ENCODE measurements at regions not wholly inside any gene's neighbourhood (a gene's known extent, or its start where the extent isn't known, plus 50 kb on each side); places are given as distances from the start of the nearest gene placed in this dataset.
"Not testable (repeated sequence)": the region's sequence is repeated elsewhere in the genome, so short reads cannot be mapped to it uniquely, and the experiment has no call there.

GRCh38 chr20:58575776-58576602, 60.8 kb upstream of the APCDD1L start:
- Mint-ChIP-seq H3K27me3 (ENCODE audit: low read depth in 3 of 3) (peaks cover 6 to 8% (median 7%) of the 10 kb centered on the region in 3 donors), H3K36me3 (no peaks in the 10 kb centered on the region), H3K4me3 (no peak overlapping the region), H3K4me1 (no peaks in the 10 kb centered on the region), H3K9me3 (no peaks in the 10 kb centered on the region), H3K27ac (no peak overlapping the region)
- no peak for DNase-seq

GRCh38 chr20:58574469-58574868, 59.3 kb upstream of the APCDD1L start:
- Mint-ChIP-seq H3K4me1 (no peaks in the 10 kb centered on the region), H3K9me3 (no peaks in the 10 kb centered on the region), H3K36me3 (no peaks in the 10 kb centered on the region), H3K4me3 (no peak overlapping the region), H3K27ac (no peak overlapping the region), H3K27me3 (ENCODE audit: low read depth in 3 of 3) (peaks cover 3 to 10% (median 5%) of the 10 kb centered on the region in 3 donors)
- DNase-seq = no peak

GRCh38 chr20:58573986-58574385, 58.8 kb upstream of the APCDD1L start:
- H3K27ac Mint-ChIP-seq = no peak overlapping the region
- H3K27me3 Mint-ChIP-seq (ENCODE audit: low read depth in 3 of 3) = peaks cover 3 to 10% (median 5%) of the 10 kb centered on the region in 3 donors
- no peaks in the 10 kb centered on the region for H3K36me3 Mint-ChIP-seq
- DNase-seq = no peak
- H3K4me3 Mint-ChIP-seq = no peak overlapping the region
- H3K4me1 Mint-ChIP-seq = no peaks in the 10 kb centered on the region
- no peaks in the 10 kb centered on the region for H3K9me3 Mint-ChIP-seq

- Mint-ChIP-seq H3K36me3 (no peaks in the 10 kb centered on the region), H3K4me1 (no peaks in the 10 kb centered on the region), H3K4me3 (no peak overlapping the region), H3K9me3 (no peaks in the 10 kb centered on the region), H3K27me3 (ENCODE audit: low read depth in 3 of 3) (peaks cover 3 to 8% (median 5%) of the 10 kb centered on the region in 3 donors), H3K27ac (no peak overlapping the region)
- DNase-seq = no peak
These were observed 58.1 kb upstream of the APCDD1L start for GRCh38 chr20:58573257-58573656.

GRCh38 chr20:58572428-58572763, 57.2 kb upstream of the APCDD1L start:
- not testable (repeated sequence) for H3K36me3 Mint-ChIP-seq; H3K4me3 Mint-ChIP-seq; H3K27ac Mint-ChIP-seq; H3K9me3 Mint-ChIP-seq; H3K27me3 Mint-ChIP-seq (ENCODE audit: low read depth in 3 of 3); DNase-seq; H3K4me1 Mint-ChIP-seq

- H3K36me3 Mint-ChIP-seq = no peaks in the 10 kb centered on the region
- no peak overlapping the region for H3K27ac Mint-ChIP-seq
- no peaks in the 10 kb centered on the region for H3K9me3 Mint-ChIP-seq
- peaks cover 3 to 10% (median 3%) of the 10 kb centered on the region in 3 donors for H3K27me3 Mint-ChIP-seq (ENCODE audit: low read depth in 3 of 3)
- H3K4me1 Mint-ChIP-seq = no peaks in the 10 kb centered on the region
- H3K4me3 Mint-ChIP-seq = no peak overlapping the region
- no peak for DNase-seq
These were observed 56.7 kb upstream of the APCDD1L start for GRCh38 chr20:58571693-58572427.

- peaks cover 3 to 10% (median 3%) of the 10 kb centered on the region in 3 donors for H3K27me3 Mint-ChIP-seq (ENCODE audit: low read depth in 3 of 3)
- DNase-seq = no peak
- H3K36me3 Mint-ChIP-seq = no peaks in the 10 kb centered on the region
- no peak overlapping the region for H3K4me3 Mint-ChIP-seq
- H3K9me3 Mint-ChIP-seq = no peaks in the 10 kb centered on the region
- no peak overlapping the region for H3K27ac Mint-ChIP-seq
- no peaks in the 10 kb centered on the region for H3K4me1 Mint-ChIP-seq
These were observed 56.1 kb upstream of the APCDD1L start for GRCh38 chr20:58571356-58571692.

- H3K27ac Mint-ChIP-seq = no peak overlapping the region
- peaks cover 3 to 10% (median 3%) of the 10 kb centered on the region in 3 donors for H3K27me3 Mint-ChIP-seq (ENCODE audit: low read depth in 3 of 3)
- H3K4me3 Mint-ChIP-seq = no peak overlapping the region
- no peaks in the 10 kb centered on the region for H3K4me1 Mint-ChIP-seq
- DNase-seq = no peak
- no peaks in the 10 kb centered on the region for H3K36me3 Mint-ChIP-seq
- no peaks in the 10 kb centered on the region for H3K9me3 Mint-ChIP-seq
These were observed 55.1 kb upstream of the APCDD1L start for GRCh38 chr20:58570204-58570859.

GRCh38 chr20:58569241-58570125, 54.3 kb upstream of the APCDD1L start:
- Mint-ChIP-seq H3K4me1 (no peaks in the 10 kb centered on the region), H3K9me3 (no peaks in the 10 kb centered on the region), H3K27ac (no peak overlapping the region), H3K27me3 (ENCODE audit: low read depth in 3 of 3) (peaks cover 3 to 10% (median 3%) of the 10 kb centered on the region in 3 donors), H3K4me3 (no peak overlapping the region), H3K36me3 (no peaks in the 10 kb centered on the region)
- no peak for DNase-seq

GRCh38 chr20:58568483-58569240, 53.5 kb upstream of the APCDD1L start:
- Mint-ChIP-seq H3K4me1 (no peaks in the 10 kb centered on the region), H3K27me3 (ENCODE audit: low read depth in 3 of 3) (peaks cover 3 to 10% (median 3%) of the 10 kb centered on the region in 3 donors), H3K9me3 (no peaks in the 10 kb centered on the region), H3K36me3 (no peaks in the 10 kb centered on the region), H3K4me3 (no peak overlapping the region), H3K27ac (no peak overlapping the region)
- DNase-seq = no peak

GRCh38 chr20:58568126-58568482, 52.9 kb upstream of the APCDD1L start:
- Mint-ChIP-seq H3K27ac (no peak overlapping the region), H3K9me3 (no peaks in the 10 kb centered on the region), H3K27me3 (ENCODE audit: low read depth in 3 of 3) (peaks cover 3 to 10% (median 3%) of the 10 kb centered on the region in 3 donors), H3K4me3 (no peak overlapping the region), H3K36me3 (no peaks in the 10 kb centered on the region), H3K4me1 (no peaks in the 10 kb centered on the region)
- no peak for DNase-seq

- no peaks in the 10 kb centered on the region for H3K4me1 Mint-ChIP-seq
- DNase-seq = no peak
- H3K36me3 Mint-ChIP-seq = no peaks in the 10 kb centered on the region
- H3K27me3 Mint-ChIP-seq (ENCODE audit: low read depth in 3 of 3) = peaks cover 1 to 13% (median 3%) of the 10 kb centered on the region in 3 donors
- H3K27ac Mint-ChIP-seq = no peak overlapping the region
- H3K4me3 Mint-ChIP-seq = no peak overlapping the region
- H3K9me3 Mint-ChIP-seq = no peaks in the 10 kb centered on the region
These were observed 52.2 kb upstream of the APCDD1L start for GRCh38 chr20:58567437-58567836.

- Mint-ChIP-seq H3K9me3 (no peaks in the 10 kb centered on the region), H3K4me3 (no peak overlapping the region), H3K4me1 (no peaks in the 10 kb centered on the region), H3K27me3 (ENCODE audit: low read depth in 3 of 3) (peaks cover 0 to 11% (median 1%) of the 10 kb centered on the region in 3 donors), H3K27ac (no peak overlapping the region), H3K36me3 (no peaks in the 10 kb centered on the region)
- no peak for DNase-seq
These were observed 51.8 kb upstream of the APCDD1L start for GRCh38 chr20:58566981-58567380.

All from immature natural killer cell (primary cell).